MCF 10A (cell line): ENCODE measurements at regions not wholly inside any gene's neighbourhood (a gene's known extent, or its start where the extent isn't known, plus 50 kb on each side); places are given as distances from the start of the nearest gene placed in this dataset.

Source experiments
- BruUV-seq: library from RNA; stranded (reverse); fragments of 400-500 nt; replicated peaks from 2 replicates; lab custom pipeline; 2021; lab: Mats Ljungman, UMichigan
- CTCF ChIA-PET: fragments of 300-600 bp; sonication (Branson Sonifier 250); formaldehyde crosslinking; extraction: SDS; loops from one replicate; lab custom pipeline; 2021; ENCODE audit warnings: antibody characterized with exemption, inconsistent platforms; lab: Yijun Ruan, JAX
- POLR2A ChIA-PET: fragments of 300-600, 350-650 bp; sonication (Branson Sonifier 250); formaldehyde crosslinking; extraction: SDS; loops from one replicate; lab custom pipeline; 2020; ENCODE audit warnings: antibody characterized with exemption, inconsistent platforms; lab: Yijun Ruan, JAX
- DNase-seq: peaks from one replicate; pipeline ENCODE4 v3.0.0-alpha.2; 2018; ENCODE audit not compliant: unreplicated experiment
- H3K27ac Mint-ChIP-seq: one replicate; pipeline ENCODE4 v1.8.0; 2022; ENCODE audit warnings: mild to moderate bottlenecking, low read depth, mixed read lengths; ENCODE audit not compliant: unreplicated experiment
- H3K27me3 Mint-ChIP-seq: one replicate; pipeline ENCODE4 v1.8.0; 2022; ENCODE audit warnings: mixed read lengths; ENCODE audit not compliant: insufficient read depth, unreplicated experiment
- H3K36me3 Mint-ChIP-seq: one replicate; pipeline ENCODE4 v1.8.0; 2022; ENCODE audit warnings: mild to moderate bottlenecking, moderate library complexity, mixed read lengths; ENCODE audit not compliant: insufficient read depth, unreplicated experiment
- H3K4me1 Mint-ChIP-seq: one replicate; pipeline ENCODE4 v1.8.0; 2022; ENCODE audit warnings: mixed read lengths; ENCODE audit not compliant: insufficient read depth, unreplicated experiment
- H3K4me3 Mint-ChIP-seq: one replicate; pipeline ENCODE4 v1.8.0; 2022; ENCODE audit warnings: mild to moderate bottlenecking, moderate library complexity, mixed read lengths; ENCODE audit not compliant: unreplicated experiment
- H3K9me3 Mint-ChIP-seq: one replicate; pipeline ENCODE4 v1.8.0; 2022; ENCODE audit warnings: mixed read lengths; ENCODE audit not compliant: unreplicated experiment
- intact Hi-C: fragments of 100-400 bp; cut with micrococcal nuclease; formaldehyde crosslinking; loops from 2 replicates; pipeline ENCODE4 v1.14.1; 2022
- TF ChIP-seq, protein P1 (sequence below): fragments of 200-600 bp; IDR thresholded peaks from one replicate; pipeline ENCODE4 v1.8.0; 2022; ENCODE audit warnings: antibody characterized with exemption, mild to moderate bottlenecking; ENCODE audit not compliant: unreplicated experiment

DNA sequence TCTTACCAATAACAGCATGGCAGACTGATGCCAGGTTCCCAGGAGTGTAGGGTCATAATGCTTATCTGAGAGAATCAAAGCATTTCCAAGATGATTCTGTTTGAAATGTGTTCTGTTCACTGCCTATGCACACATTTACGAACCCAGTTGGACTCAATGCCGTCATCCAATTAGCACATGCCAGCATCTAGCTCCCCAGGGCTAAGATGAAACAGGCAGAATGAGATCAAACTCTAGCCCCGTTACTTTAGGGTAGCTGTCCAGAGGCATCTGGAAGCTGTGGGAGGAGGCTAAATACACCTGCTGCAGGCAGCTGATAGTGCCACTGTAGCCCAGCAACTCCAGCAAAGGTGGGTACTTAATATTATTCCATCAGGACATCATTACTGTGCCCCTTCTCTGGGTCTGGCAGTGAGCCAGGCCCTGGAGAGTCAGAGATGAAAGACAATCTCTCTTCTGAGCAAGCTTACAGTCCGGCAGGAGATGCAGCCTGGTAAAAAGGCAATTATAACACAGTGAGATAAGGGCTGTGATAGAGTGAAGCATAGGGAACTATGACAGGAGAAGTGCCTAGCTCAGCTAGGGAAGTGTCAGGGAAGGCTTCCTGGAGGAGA lies 156.4 kb upstream of the PPP2R3A start:
- no peaks in the 10 kb centered on the region for H3K4me1 Mint-ChIP-seq
- CTCF ChIA-PET, result interaction anchor here (0.6 kb wide), 1 partner anchor 128 kb away, joined by 4 read pairs; no protein-coding TSS in a partner anchor
- peaks cover 29% of the 10 kb centered on the region for H3K27me3 Mint-ChIP-seq

GRCh38 chr3:135811651-135812050 lies 153.9 kb upstream of the PPP2R3A start:
- intact Hi-C loops, result no loop called here
- Mint-ChIP-seq H3K4me3 (no peak overlapping the region), H3K9me3 (peaks cover 8% of the 10 kb centered on the region), H3K36me3 (no peaks in the 10 kb centered on the region), H3K4me1 (no peaks in the 10 kb centered on the region), H3K27ac (no peak overlapping the region), H3K27me3 (peaks cover 29% of the 10 kb centered on the region)
- no TSS peak for BruUV-seq
- POLR2A ChIA-PET, result no interaction called here
- CTCF ChIA-PET, result no interaction called here
- TF ChIP-seq, protein P1, sequence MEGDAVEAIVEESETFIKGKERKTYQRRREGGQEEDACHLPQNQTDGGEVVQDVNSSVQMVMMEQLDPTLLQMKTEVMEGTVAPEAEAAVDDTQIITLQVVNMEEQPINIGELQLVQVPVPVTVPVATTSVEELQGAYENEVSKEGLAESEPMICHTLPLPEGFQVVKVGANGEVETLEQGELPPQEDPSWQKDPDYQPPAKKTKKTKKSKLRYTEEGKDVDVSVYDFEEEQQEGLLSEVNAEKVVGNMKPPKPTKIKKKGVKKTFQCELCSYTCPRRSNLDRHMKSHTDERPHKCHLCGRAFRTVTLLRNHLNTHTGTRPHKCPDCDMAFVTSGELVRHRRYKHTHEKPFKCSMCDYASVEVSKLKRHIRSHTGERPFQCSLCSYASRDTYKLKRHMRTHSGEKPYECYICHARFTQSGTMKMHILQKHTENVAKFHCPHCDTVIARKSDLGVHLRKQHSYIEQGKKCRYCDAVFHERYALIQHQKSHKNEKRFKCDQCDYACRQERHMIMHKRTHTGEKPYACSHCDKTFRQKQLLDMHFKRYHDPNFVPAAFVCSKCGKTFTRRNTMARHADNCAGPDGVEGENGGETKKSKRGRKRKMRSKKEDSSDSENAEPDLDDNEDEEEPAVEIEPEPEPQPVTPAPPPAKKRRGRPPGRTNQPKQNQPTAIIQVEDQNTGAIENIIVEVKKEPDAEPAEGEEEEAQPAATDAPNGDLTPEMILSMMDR, result no peak
- DNase-seq, result no peak

More for the DNA sequence above, 156.4 kb upstream of the PPP2R3A start:
- TF ChIP-seq, protein P1, result no peak
- BruUV-seq, result no TSS peak
- POLR2A ChIA-PET, result interaction anchor here (0.7 kb wide), 1 partner anchor 26 kb away, joined by 3 read pairs; no protein-coding TSS in a partner anchor
- H3K27ac Mint-ChIP-seq, result no peak overlapping the region
- no peak for DNase-seq
- no peaks in the 10 kb centered on the region for H3K9me3 Mint-ChIP-seq
- intact Hi-C loops, result no loop called here
- H3K36me3 Mint-ChIP-seq, result no peaks in the 10 kb centered on the region
- no peak overlapping the region for H3K4me3 Mint-ChIP-seq

DNA sequence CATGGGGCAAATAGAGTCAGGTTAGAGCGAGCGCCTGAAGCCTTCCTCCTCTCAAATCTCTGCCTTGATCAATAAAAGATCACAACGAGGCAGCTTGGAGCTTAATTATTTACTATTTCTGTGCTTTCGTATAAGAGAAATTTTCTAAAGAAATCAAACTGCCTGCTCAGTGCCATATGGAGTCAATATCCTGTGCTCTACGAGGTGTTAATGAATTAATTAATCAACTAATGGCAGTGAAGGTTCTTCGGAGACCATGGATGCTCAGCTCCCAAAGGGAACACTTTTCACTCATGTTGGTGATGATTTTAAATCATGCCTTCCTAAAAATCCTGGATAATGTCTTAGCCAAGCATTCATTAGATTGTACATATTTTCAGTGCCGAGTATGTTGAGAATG lies 153.5 kb upstream of the PPP2R3A start:
- H3K27ac Mint-ChIP-seq, result no peak overlapping the region
- no peaks in the 10 kb centered on the region for H3K4me1 Mint-ChIP-seq
- H3K9me3 Mint-ChIP-seq, result peaks cover 8% of the 10 kb centered on the region
- BruUV-seq, result no TSS peak
- no peaks in the 10 kb centered on the region for H3K36me3 Mint-ChIP-seq
- TF ChIP-seq, protein P1, result no peak
- ChIA-PET POLR2A (no interaction called here), CTCF (interaction anchor here (1.1 kb wide), 1 partner anchor 14 kb away, joined by 3 read pairs; no protein-coding TSS in a partner anchor)
- DNase-seq, result no peak
- intact Hi-C loops, result no loop called here
- H3K4me3 Mint-ChIP-seq, result no peak overlapping the region
- H3K27me3 Mint-ChIP-seq, result peaks cover 30% of the 10 kb centered on the region

- Mint-ChIP-seq H3K27ac (no peak overlapping the region), H3K4me3 (no peak overlapping the region), H3K4me1 (no peaks in the 10 kb centered on the region), H3K27me3 (peaks cover 11% of the 10 kb centered on the region), H3K36me3 (no peaks in the 10 kb centered on the region), H3K9me3 (no peaks in the 10 kb centered on the region)
- BruUV-seq, result no TSS peak
- TF ChIP-seq, protein P1, result no peak
- intact Hi-C loops, result no loop called here
- CTCF ChIA-PET, result no interaction called here
- POLR2A ChIA-PET, result interaction anchor here (0.9 kb wide), 1 partner anchor 8 kb away, joined by 4 read pairs; no protein-coding TSS in a partner anchor
- no peak for DNase-seq
Measured at GRCh38 chr3:135834465-135834864, 131.1 kb upstream of the PPP2R3A start.
